Nephron progenitor cell (in vitro differentiated cells): ENCODE measurements at regions not wholly inside any gene's neighbourhood (a gene's known extent, or its start where the extent isn't known, plus 50 kb on each side); places are given as distances from the start of the nearest gene placed in this dataset.

ENCODE experiments used
- DNase-seq: peaks from one replicate; pipeline ENCODE4 v3.0.0; 2021
- H3K27ac Mint-ChIP-seq: 2 replicates; pipeline ENCODE4 v1.8.0; 2021; ENCODE audit warnings: mild to moderate bottlenecking, moderate library complexity, mixed read lengths
- H3K27me3 Mint-ChIP-seq: 2 replicates; pipeline ENCODE4 v1.8.0; 2021; ENCODE audit warnings: mild to moderate bottlenecking, low read depth, mixed read lengths; ENCODE audit not compliant: poor library complexity
- H3K36me3 Mint-ChIP-seq: 2 replicates; pipeline ENCODE4 v1.8.0; 2021; ENCODE audit warnings: low read depth, mixed read lengths
- H3K4me1 Mint-ChIP-seq: 2 replicates; pipeline ENCODE4 v1.8.0; 2021; ENCODE audit warnings: mixed read lengths
- H3K4me3 Mint-ChIP-seq: 2 replicates; pipeline ENCODE4 v1.8.0; 2021; ENCODE audit warnings: mild to moderate bottlenecking, moderate library complexity, mixed read lengths
- H3K9me3 Mint-ChIP-seq: 2 replicates; pipeline ENCODE4 v1.8.0; 2021; ENCODE audit warnings: mild to moderate bottlenecking, moderate library complexity, mixed read lengths
- CTCF ChIP-seq: fragments of 200-600 bp; sonication (generic); IDR thresholded peaks from 2 replicates; pipeline ENCODE4 v1.5.0; 2021; ENCODE audit warnings: antibody characterized with exemption

- Mint-ChIP-seq H3K9me3 (peaks cover 6% of the 10 kb centered on the region), H3K27ac (no peak overlapping the region), H3K36me3 (no peaks in the 10 kb centered on the region), H3K27me3 (peaks cover 15% of the 10 kb centered on the region), H3K4me1 (peaks cover 29% of the 10 kb centered on the region), H3K4me3 (no peak overlapping the region)
- TF ChIP-seq CTCF = no peak
- no peak for DNase-seq
These were observed 65.1 kb downstream of the SLC4A3 start for GRCh38 chr2:219692521-219692920.

- Mint-ChIP-seq H3K36me3 (no peaks in the 10 kb centered on the region), H3K4me1 (peaks cover 43% of the 10 kb centered on the region), H3K9me3 (peaks cover 6% of the 10 kb centered on the region), H3K27me3 (peaks cover 8% of the 10 kb centered on the region), H3K4me3 (no peak overlapping the region), H3K27ac (no peak overlapping the region)
- no peak for TF ChIP-seq CTCF
- no peak for DNase-seq
These were observed 67.8 kb downstream of the SLC4A3 start for GRCh38 chr2:219695145-219695709.

GRCh38 chr2:219697811-219698747 lies 70.6 kb downstream of the SLC4A3 start:
- no peak for TF ChIP-seq CTCF
- peaks cover 34% of the 10 kb centered on the region for H3K4me1 Mint-ChIP-seq
- no peak overlapping the region for H3K4me3 Mint-ChIP-seq
- no peak for DNase-seq
- peak overlapping the region; percentile 29 for H3K27ac Mint-ChIP-seq
- peaks cover 4% of the 10 kb centered on the region for H3K27me3 Mint-ChIP-seq
- H3K36me3 Mint-ChIP-seq = no peaks in the 10 kb centered on the region
- H3K9me3 Mint-ChIP-seq = peaks cover 6% of the 10 kb centered on the region

- Mint-ChIP-seq H3K4me1 (peaks cover 43% of the 10 kb centered on the region), H3K36me3 (no peaks in the 10 kb centered on the region), H3K27ac (no peak overlapping the region), H3K4me3 (no peak overlapping the region), H3K27me3 (peaks cover 10% of the 10 kb centered on the region), H3K9me3 (no peaks in the 10 kb centered on the region)
- TF ChIP-seq CTCF = no peak
- DNase-seq = no peak
These were observed 71.5 kb downstream of the SLC4A3 start for GRCh38 chr2:219698748-219699439.

- no peak for DNase-seq
- H3K36me3 Mint-ChIP-seq = no peaks in the 10 kb centered on the region
- no peaks in the 10 kb centered on the region for H3K9me3 Mint-ChIP-seq
- H3K27ac Mint-ChIP-seq = no peak overlapping the region
- H3K27me3 Mint-ChIP-seq = peaks cover 10% of the 10 kb centered on the region
- H3K4me3 Mint-ChIP-seq = no peak overlapping the region
- TF ChIP-seq CTCF = no peak
- H3K4me1 Mint-ChIP-seq = peaks cover 48% of the 10 kb centered on the region
These were observed 72.0 kb downstream of the SLC4A3 start for GRCh38 chr2:219699440-219699821.
